ENCODE measurements at regions not wholly inside any gene's neighbourhood (a gene's known extent, or its start where the extent isn't known, plus 50 kb on each side); places are given as distances from the start of the nearest gene placed in this dataset.

GRCh38 chr19:31402529-31403316 is 53.5 kb upstream of the TSHZ3 start:
- TF ChIP-seq CTCF (IDR thresholded peaks at IDR 0.05), result no peak
- TF ChIP-seq ZFX (IDR thresholded peaks at IDR 0.05; ENCODE audit: borderline replicate concordance), result no peak
